ENCODE measurements at regions not wholly inside any gene's neighbourhood (a gene's known extent, or its start where the extent isn't known, plus 50 kb on each side); places are given as distances from the start of the nearest gene placed in this dataset.

DNA sequence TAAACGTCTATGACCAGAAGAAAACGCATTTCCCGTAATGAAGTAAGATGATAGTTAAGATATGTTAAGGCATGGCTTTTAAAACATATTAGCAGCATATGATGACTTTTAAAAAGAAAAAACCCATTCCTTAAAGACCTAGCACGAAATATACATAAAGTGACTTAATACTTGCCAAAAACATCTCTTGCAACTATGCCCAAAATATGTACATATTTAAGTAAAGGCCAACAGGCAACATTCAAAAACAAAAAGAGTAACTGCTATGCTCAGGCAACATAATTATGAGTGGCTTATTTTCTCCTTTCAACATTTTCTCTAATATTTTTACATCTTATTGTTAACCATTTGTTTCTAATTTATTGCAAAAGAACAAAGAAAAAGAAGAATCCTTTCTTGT is 60.3 kb upstream of the PAPOLG start:
- TF ChIP-seq CTCF (IDR thresholded peaks at IDR 0.05) (no peak), POLR2AphosphoS5 (IDR thresholded peaks at IDR 0.05) (no peak)
